ENCODE measurements at regions not wholly inside any gene's neighbourhood (a gene's known extent, or its start where the extent isn't known, plus 50 kb on each side); places are given as distances from the start of the nearest gene placed in this dataset.

- H3K9me3 Mint-ChIP-seq = peaks cover 5% of the 10 kb centered on the region
- H3K27ac Mint-ChIP-seq = no peak overlapping the region
- no peaks in the 10 kb centered on the region for H3K36me3 Mint-ChIP-seq (ENCODE audit: low read depth)
- TF ChIP-seq, protein P1, sequence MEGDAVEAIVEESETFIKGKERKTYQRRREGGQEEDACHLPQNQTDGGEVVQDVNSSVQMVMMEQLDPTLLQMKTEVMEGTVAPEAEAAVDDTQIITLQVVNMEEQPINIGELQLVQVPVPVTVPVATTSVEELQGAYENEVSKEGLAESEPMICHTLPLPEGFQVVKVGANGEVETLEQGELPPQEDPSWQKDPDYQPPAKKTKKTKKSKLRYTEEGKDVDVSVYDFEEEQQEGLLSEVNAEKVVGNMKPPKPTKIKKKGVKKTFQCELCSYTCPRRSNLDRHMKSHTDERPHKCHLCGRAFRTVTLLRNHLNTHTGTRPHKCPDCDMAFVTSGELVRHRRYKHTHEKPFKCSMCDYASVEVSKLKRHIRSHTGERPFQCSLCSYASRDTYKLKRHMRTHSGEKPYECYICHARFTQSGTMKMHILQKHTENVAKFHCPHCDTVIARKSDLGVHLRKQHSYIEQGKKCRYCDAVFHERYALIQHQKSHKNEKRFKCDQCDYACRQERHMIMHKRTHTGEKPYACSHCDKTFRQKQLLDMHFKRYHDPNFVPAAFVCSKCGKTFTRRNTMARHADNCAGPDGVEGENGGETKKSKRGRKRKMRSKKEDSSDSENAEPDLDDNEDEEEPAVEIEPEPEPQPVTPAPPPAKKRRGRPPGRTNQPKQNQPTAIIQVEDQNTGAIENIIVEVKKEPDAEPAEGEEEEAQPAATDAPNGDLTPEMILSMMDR (IDR thresholded peaks at IDR 0.05; ENCODE audit: unreplicated experiment in 3 of 3) = no peak
- H3K4me3 Mint-ChIP-seq = no peak overlapping the region
- H3K27me3 Mint-ChIP-seq (ENCODE audit: low read depth) = peaks cover 3% of the 10 kb centered on the region
- peaks cover 8% of the 10 kb centered on the region for H3K4me1 Mint-ChIP-seq
Observed at GRCh38 chr14:71185637-71186036, 278.4 kb downstream of the PCNX1 start.

- Mint-ChIP-seq H3K9me3 (peaks cover 5% of the 10 kb centered on the region), H3K27me3 (ENCODE audit: low read depth) (peaks cover 4% of the 10 kb centered on the region), H3K27ac (no peak overlapping the region)
Observed at GRCh38 chr14:71187633-71188356, 280.5 kb downstream of the PCNX1 start.

DNA sequence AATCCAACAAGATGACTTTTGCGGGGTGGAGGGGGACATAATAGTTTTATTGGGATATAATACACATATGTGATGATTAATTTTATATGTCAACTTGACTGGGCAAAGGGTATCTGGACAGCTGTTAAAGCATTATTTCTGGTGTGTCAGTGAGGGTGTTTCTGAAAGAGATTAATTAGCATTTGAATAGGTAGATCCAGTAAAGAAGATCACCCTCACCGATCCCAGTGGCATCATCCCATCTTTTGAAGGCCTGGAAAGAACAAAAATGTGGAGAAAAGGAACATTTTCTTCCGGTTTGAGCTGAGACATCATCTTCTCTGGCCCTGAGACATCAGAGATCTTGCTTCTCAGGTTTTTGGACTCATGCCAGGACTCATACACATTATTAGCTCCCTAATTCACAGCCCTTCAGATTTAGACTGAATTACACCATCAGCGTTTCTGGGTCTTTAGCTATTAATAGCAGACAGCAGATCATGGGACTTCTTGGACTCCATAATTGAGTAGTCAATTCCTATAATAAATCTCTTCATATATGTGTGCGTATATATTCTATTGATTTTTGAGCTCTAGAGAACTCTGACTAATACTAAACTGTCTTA is 283.6 kb downstream of the PCNX1 start:
- H3K4me3 Mint-ChIP-seq = no peak overlapping the region

More at GRCh38 chr14:71187633-71188356, 280.5 kb downstream of the PCNX1 start:
- TF ChIP-seq, protein P1 (IDR thresholded peaks at IDR 0.05; ENCODE audit: unreplicated experiment in 3 of 3) = no peak
- no peak overlapping the region for H3K4me3 Mint-ChIP-seq
- H3K4me1 Mint-ChIP-seq = peaks cover 10% of the 10 kb centered on the region
- H3K36me3 Mint-ChIP-seq (ENCODE audit: low read depth) = no peaks in the 10 kb centered on the region

DNA sequence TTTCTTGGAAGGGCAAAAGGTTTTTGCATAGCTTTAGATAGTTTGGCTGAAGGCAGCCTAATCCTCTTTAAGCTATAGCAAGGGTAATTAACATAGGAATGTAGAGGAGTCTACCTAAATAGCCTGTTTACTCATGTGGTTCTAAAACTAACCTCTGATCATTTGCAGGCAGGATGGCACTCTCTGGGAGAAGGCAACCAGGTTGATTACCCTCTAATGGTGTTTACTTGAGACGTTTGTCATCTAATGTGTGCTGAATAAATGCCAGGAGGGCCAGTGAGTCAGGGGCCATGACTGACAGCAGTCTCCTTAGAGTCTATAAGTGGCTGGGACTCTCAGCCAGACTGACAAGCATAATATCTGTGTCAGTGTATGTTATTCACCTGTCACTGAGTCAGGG is 286.4 kb downstream of the PCNX1 start:
- H3K36me3 Mint-ChIP-seq (ENCODE audit: low read depth) = no peaks in the 10 kb centered on the region
- no peak overlapping the region for H3K4me3 Mint-ChIP-seq
- peaks cover 10% of the 10 kb centered on the region for H3K4me1 Mint-ChIP-seq
- TF ChIP-seq, protein P1 (IDR thresholded peaks at IDR 0.05; ENCODE audit: unreplicated experiment in 3 of 3) = no peak
- peaks cover 15% of the 10 kb centered on the region for H3K27me3 Mint-ChIP-seq (ENCODE audit: low read depth)
- H3K27ac Mint-ChIP-seq = no peak overlapping the region
- no peaks in the 10 kb centered on the region for H3K9me3 Mint-ChIP-seq

More for the DNA sequence above, 283.6 kb downstream of the PCNX1 start:
- peaks cover 10% of the 10 kb centered on the region for H3K4me1 Mint-ChIP-seq
- peaks cover 11% of the 10 kb centered on the region for H3K27me3 Mint-ChIP-seq (ENCODE audit: low read depth)
- H3K27ac Mint-ChIP-seq = no peak overlapping the region
- H3K9me3 Mint-ChIP-seq = peaks cover 5% of the 10 kb centered on the region
- TF ChIP-seq, protein P1 (IDR thresholded peaks at IDR 0.05; ENCODE audit: unreplicated experiment in 3 of 3) = no peak
- no peaks in the 10 kb centered on the region for H3K36me3 Mint-ChIP-seq (ENCODE audit: low read depth)

GRCh38 chr14:71194251-71194650 is 287.0 kb downstream of the PCNX1 start:
- Mint-ChIP-seq H3K36me3 (ENCODE audit: low read depth) (no peaks in the 10 kb centered on the region), H3K27ac (no peak overlapping the region), H3K9me3 (no peaks in the 10 kb centered on the region), H3K27me3 (ENCODE audit: low read depth) (peaks cover 15% of the 10 kb centered on the region), H3K4me1 (peaks cover 10% of the 10 kb centered on the region), H3K4me3 (no peak overlapping the region)
- TF ChIP-seq, protein P1 (IDR thresholded peaks at IDR 0.05; ENCODE audit: unreplicated experiment in 3 of 3) = no peak
